T-cell (primary cell): ENCODE measurements at regions not wholly inside any gene's neighbourhood (a gene's known extent, or its start where the extent isn't known, plus 50 kb on each side); places are given as distances from the start of the nearest gene placed in this dataset.

Experiments
- ATAC-seq, 4 experiments: fragments of 200-7000 bp in 3 of 4; fragments of 150-1000 bp in 1 of 4; cut with Tn5 transposase; replicated peaks in 1 of 4; 1 replicate in 3 of 4; 2 replicates in 1 of 4; pipeline ENCODE4 v1.10.0; 2021; ENCODE audit warnings: moderate library complexity in 3 of 4, mild to moderate bottlenecking in 2 of 4, moderate number of reproducible peaks in 1 of 4
- CTCF ChIA-PET, 2 donors: fragments of 300-600 bp; sonication (Branson Sonifier 250); formaldehyde crosslinking; loops; one replicate each; lab custom pipeline; 2022; ENCODE audit warnings: antibody characterized with exemption in 2 of 2; lab: Charles Lee
- POLR2A ChIA-PET, 2 donors: fragments of 300-600 bp; sonication (Branson Sonifier 250); formaldehyde crosslinking; loops; one replicate each; lab custom pipeline; 2022; ENCODE audit warnings: antibody characterized with exemption in 2 of 2; lab: Charles Lee
- DNase-seq, 35 experiments: peaks; one replicate each; pipeline versions ENCODE4 v3.0.0 to v3.0.0-alpha.2; 2013 to 2023
- H3K27ac ChIP-seq: one replicate; pipeline ENCODE4 v1.5.1; 2013; ENCODE audit warnings: low read length
- H3K27me3 ChIP-seq, 2 experiments: replicated peaks in 1 of 2; 1 replicate in 1 of 2; 2 replicates in 1 of 2; pipeline versions ENCODE4 v1.6.1 to v1.7.0; 2013; ENCODE audit warnings: low read length in 1 of 2, mixed read lengths in 1 of 2; ENCODE audit not compliant: control insufficient read depth in 2 of 2, insufficient read depth in 2 of 2; ENCODE audit errors: extremely low read depth in 1 of 2
- H3K36me3 ChIP-seq, 2 donors: 1 replicate in 1 of 2; 2 replicates in 1 of 2; pipeline versions ENCODE4 v1.6.1 to v1.7.0; 2013; ENCODE audit warnings: low read length in 1 of 2; ENCODE audit not compliant: control insufficient read depth in 2 of 2, insufficient read depth in 1 of 2; ENCODE audit errors: extremely low read depth in 1 of 2
- H3K4me1 ChIP-seq, 2 experiments: 1 replicate in 1 of 2; 2 replicates in 1 of 2; pipeline versions ENCODE4 v1.6.1 to v1.7.0; 2013; ENCODE audit warnings: low read length in 2 of 2, mixed read lengths in 1 of 2; ENCODE audit not compliant: insufficient read depth in 2 of 2, control insufficient read depth in 1 of 2; ENCODE audit errors: extremely low read depth in 1 of 2
- H3K4me3 ChIP-seq, 2 donors: 1 replicate in 1 of 2; 2 replicates in 1 of 2; pipeline versions ENCODE4 v1.5.1 to v1.7.0; 2013; ENCODE audit warnings: mild to moderate bottlenecking in 2 of 2, low read length in 1 of 2, moderate library complexity in 1 of 2; ENCODE audit not compliant: control insufficient read depth in 1 of 2; ENCODE audit errors: extremely low read depth in 1 of 2
- H3K9me3 ChIP-seq: 2 replicates; pipeline ENCODE4 v1.7.0; 2013
- H3K27ac Mint-ChIP-seq, 2 donors: one replicate each; pipeline ENCODE4 v1.8.0; 2020 to 2021; ENCODE audit warnings: mild to moderate bottlenecking in 2 of 2, mixed read lengths in 2 of 2
- H3K27me3 Mint-ChIP-seq, 2 donors: one replicate each; pipeline ENCODE4 v1.8.0; 2021 to 2022; ENCODE audit warnings: mixed read lengths in 2 of 2
- H3K36me3 Mint-ChIP-seq: one replicate; pipeline ENCODE4 v1.8.0; 2021; ENCODE audit warnings: mixed read lengths
- H3K4me1 Mint-ChIP-seq, 3 donors: one replicate each; pipeline ENCODE4 v1.8.0; 2020 to 2022; ENCODE audit warnings: mixed read lengths in 3 of 3, mild to moderate bottlenecking in 1 of 3
- H3K4me3 Mint-ChIP-seq, 3 donors: one replicate each; pipeline ENCODE4 v1.8.0; 2020 to 2022; ENCODE audit warnings: mild to moderate bottlenecking in 3 of 3, mixed read lengths in 3 of 3, moderate library complexity in 3 of 3
- H3K9me3 Mint-ChIP-seq, 3 donors: one replicate each; pipeline ENCODE4 v1.8.0; 2020 to 2022; ENCODE audit warnings: mixed read lengths in 3 of 3
- WGBS: methylation state at CpG from one replicate; pipeline ENCODE4 v1.1.5; 2013; ENCODE audit warnings: missing lambda C conversion rate; ENCODE audit not compliant: insufficient coverage; 5-methylcytosine and 5-hydroxymethylcytosine counted together

DNA sequence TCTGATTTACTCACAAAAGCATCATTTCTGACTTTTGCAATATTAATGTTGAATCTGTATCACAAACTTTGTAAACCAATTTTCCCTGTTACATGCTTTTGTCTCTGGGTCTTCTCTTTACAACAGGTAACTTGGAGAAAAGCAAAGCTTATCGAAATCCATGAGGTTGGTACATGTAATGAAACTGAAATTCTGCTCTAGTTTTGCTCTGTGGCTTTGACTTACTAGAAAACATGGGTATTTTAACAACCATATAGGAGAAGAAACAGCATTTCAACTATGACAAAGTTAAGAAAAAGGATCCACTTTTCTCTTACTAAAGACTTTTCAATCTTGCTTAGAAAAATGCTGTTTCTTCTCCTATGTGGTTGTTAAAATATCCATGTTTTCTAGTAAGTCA is 645.8 kb downstream of the STIM2 start:
- H3K4me1 ChIP-seq: no peaks in the 10 kb centered on the region
- Mint-ChIP-seq H3K36me3 (no peaks in the 10 kb centered on the region), H3K4me1 (no peaks in the 10 kb centered on the region), H3K27me3 (no peaks in the 10 kb centered on the region), H3K9me3 (peaks cover 4 to 9% (median 4%) of the 10 kb centered on the region in 3 donors), H3K27ac (no peak overlapping the region), H3K4me3 (no peak overlapping the region)
- no peak overlapping the region for H3K4me3 ChIP-seq
- no CpG with 5 or more reads among the region's 1 CpG for WGBS
- H3K9me3 ChIP-seq: no peaks in the 10 kb centered on the region
- no peaks in the 10 kb centered on the region for H3K36me3 ChIP-seq
- ChIA-PET POLR2A (no interaction called here), CTCF (no interaction called here)
- ATAC-seq (no peak), DNase-seq (no peak)
- no peaks in the 10 kb centered on the region for H3K27me3 ChIP-seq
- H3K27ac ChIP-seq: no peak overlapping the region

DNA sequence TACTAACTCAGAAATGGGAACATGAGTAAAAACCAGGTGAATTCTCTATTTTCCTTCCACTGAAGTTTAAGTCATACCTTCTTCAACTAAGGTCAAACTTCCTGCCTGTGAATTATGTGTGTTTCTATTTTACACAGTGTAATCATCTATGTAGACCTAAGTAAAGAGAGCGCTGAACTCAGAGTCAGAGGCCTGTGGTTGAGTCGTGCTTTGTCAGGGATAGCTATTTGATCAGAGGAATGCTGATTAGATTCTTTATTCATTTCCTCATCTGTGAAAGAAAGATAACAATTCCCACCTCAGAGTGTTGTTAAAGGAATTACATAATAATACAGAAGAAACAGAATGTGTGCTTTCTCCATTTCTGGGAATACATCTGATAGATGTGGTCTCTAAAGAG is 654.1 kb downstream of the STIM2 start:
- H3K9me3 Mint-ChIP-seq: peaks cover 3 to 8% (median 8%) of the 10 kb centered on the region in 3 donors
- no peak overlapping the region for H3K4me3 Mint-ChIP-seq
- H3K27me3 Mint-ChIP-seq: no peaks in the 10 kb centered on the region
- no peaks in the 10 kb centered on the region for H3K36me3 ChIP-seq
- ChIA-PET CTCF (no interaction called here), POLR2A (no interaction called here)
- no peaks in the 10 kb centered on the region for H3K4me1 Mint-ChIP-seq
- no peaks in the 10 kb centered on the region for H3K9me3 ChIP-seq
- no peaks in the 10 kb centered on the region for H3K4me1 ChIP-seq
- no peak for ATAC-seq
- DNase-seq: no peak
- H3K27ac ChIP-seq: no peak overlapping the region
- no peak overlapping the region for H3K4me3 ChIP-seq
- WGBS: no CpG with 5 or more reads among the region's 2 CpGs
- H3K36me3 Mint-ChIP-seq: no peaks in the 10 kb centered on the region
- no peak overlapping the region for H3K27ac Mint-ChIP-seq
- no peaks in the 10 kb centered on the region for H3K27me3 ChIP-seq

DNA sequence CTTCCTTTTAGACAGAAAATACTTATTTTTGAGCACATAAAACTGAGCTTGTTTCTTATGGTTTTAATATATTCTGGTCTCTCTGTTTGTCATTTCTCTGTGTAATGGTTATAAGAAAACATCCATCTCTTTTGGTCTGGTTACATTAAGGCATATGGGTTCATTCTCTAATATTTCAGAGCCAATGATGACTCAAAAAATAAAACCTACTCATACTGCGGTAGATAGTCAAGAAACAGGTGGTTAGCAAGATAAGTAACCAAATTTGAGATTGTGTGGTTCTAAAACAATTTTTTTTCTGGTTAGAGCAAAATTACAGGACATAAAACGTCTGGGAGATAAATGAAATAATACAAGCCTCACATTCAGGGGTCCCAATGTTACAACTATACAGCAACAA is 654.5 kb downstream of the STIM2 start:
- Mint-ChIP-seq H3K27me3 (no peaks in the 10 kb centered on the region), H3K4me3 (no peak overlapping the region), H3K36me3 (no peaks in the 10 kb centered on the region), H3K4me1 (no peaks in the 10 kb centered on the region), H3K9me3 (peaks cover 3 to 8% (median 8%) of the 10 kb centered on the region in 3 donors), H3K27ac (no peak overlapping the region)
- Histone ChIP-seq H3K4me1 (no peaks in the 10 kb centered on the region), H3K36me3 (no peaks in the 10 kb centered on the region), H3K9me3 (no peaks in the 10 kb centered on the region), H3K4me3 (no peak overlapping the region), H3K27ac (no peak overlapping the region), H3K27me3 (no peaks in the 10 kb centered on the region)
- no peak for DNase-seq
- POLR2A ChIA-PET: no interaction called here
- CTCF ChIA-PET: no interaction called here
- no peak for ATAC-seq
- no CpG with 5 or more reads among the region's 2 CpGs for WGBS

DNA sequence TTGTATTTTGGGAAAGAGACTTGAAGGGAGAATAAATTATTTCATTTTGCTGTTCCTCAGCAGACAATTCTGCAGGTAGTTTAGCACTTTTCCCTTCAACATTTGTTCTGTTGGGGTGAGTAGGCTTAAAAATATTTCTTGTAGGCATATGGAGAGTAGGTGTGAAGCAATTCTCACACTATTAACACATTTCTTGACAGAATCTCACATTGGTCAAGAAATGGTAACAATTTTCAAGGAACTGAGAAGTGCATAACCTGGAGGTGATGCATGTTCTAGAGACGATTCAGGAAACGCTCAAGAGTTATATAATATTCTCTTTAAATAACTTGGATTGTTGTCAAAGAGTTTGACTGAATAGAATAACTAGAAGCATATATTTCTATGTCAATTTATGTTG is 658.2 kb downstream of the STIM2 start:
- peaks cover 2 to 11% (median 8%) of the 10 kb centered on the region in 3 donors for H3K9me3 Mint-ChIP-seq
- H3K4me1 Mint-ChIP-seq: no peaks in the 10 kb centered on the region
- CTCF ChIA-PET: no interaction called here
- H3K27ac ChIP-seq: no peak overlapping the region
- H3K36me3 Mint-ChIP-seq: no peaks in the 10 kb centered on the region
- no peaks in the 10 kb centered on the region for H3K9me3 ChIP-seq
- no peak for ATAC-seq
- H3K27me3 ChIP-seq: no peaks in the 10 kb centered on the region
- no CpG with 5 or more reads among the region's 2 CpGs for WGBS
- no peaks in the 10 kb centered on the region for H3K36me3 ChIP-seq
- DNase-seq: no peak
- H3K4me1 ChIP-seq: no peaks in the 10 kb centered on the region
- H3K4me3 ChIP-seq: no peak overlapping the region
- H3K27me3 Mint-ChIP-seq: no peaks in the 10 kb centered on the region
- H3K4me3 Mint-ChIP-seq: no peak overlapping the region
- POLR2A ChIA-PET: no interaction called here
- no peak overlapping the region for H3K27ac Mint-ChIP-seq

DNA sequence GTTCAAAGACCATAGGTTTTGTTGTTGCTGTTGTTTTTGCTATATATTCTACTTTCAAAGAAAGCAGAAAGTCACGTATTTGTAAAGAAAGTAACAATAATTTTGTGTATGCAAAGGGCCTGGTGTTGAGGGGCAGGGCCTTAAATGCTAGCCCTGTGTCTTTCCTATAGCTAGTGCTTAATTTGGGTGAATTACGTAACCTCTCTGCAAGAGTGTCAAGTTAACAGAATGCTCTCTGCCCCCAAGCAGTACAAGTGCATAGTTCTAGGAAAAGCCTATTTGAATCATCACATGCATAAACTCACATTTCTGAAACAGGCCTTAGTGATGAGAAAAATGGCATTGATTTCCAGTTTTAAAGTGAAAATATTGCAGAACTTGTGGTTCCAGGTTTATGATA is 663.6 kb downstream of the STIM2 start:
- no peak for ATAC-seq
- no CpG with 5 or more reads among the region's 2 CpGs for WGBS
- no peak overlapping the region for H3K27ac ChIP-seq
- H3K36me3 Mint-ChIP-seq: no peaks in the 10 kb centered on the region
- H3K27ac Mint-ChIP-seq: no peak overlapping the region
- no peaks in the 10 kb centered on the region for H3K9me3 ChIP-seq
- CTCF ChIA-PET: interaction anchor here in 1 of 2 donors (1.0 kb wide), 1 partner anchor 13 kb away, joined by 3 read pairs; no protein-coding TSS in a partner anchor
- no peaks in the 10 kb centered on the region for H3K4me1 ChIP-seq
- no peaks in the 10 kb centered on the region for H3K36me3 ChIP-seq
- POLR2A ChIA-PET: no interaction called here
- no peak for DNase-seq
- no peak overlapping the region for H3K4me3 ChIP-seq
- H3K4me1 Mint-ChIP-seq: no peaks in the 10 kb centered on the region
- no peak overlapping the region for H3K4me3 Mint-ChIP-seq
- peaks cover 0 to 8% (median 3%) of the 10 kb centered on the region in 3 donors for H3K9me3 Mint-ChIP-seq
- H3K27me3 ChIP-seq: no peaks in the 10 kb centered on the region
- no peaks in the 10 kb centered on the region for H3K27me3 Mint-ChIP-seq

DNA sequence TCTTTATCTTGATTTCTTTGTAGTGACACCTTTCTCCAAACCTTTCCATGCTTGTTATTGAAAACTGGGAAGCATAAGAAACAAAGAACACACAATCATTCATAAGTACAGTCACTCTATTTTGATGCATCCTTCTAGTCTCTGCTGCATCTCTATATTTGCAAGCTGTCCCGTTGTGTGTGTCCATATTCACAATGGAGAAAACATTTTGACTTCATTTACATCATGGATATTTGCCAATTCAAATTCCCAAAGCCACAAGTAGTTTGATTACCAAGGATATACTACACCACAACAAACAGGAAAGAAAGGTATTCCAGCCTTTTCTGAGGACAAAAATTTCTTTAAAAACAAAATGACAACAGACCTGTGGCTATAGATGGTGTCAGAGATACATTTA is 673.8 kb downstream of the STIM2 start:
- Mint-ChIP-seq H3K4me3 (no peak overlapping the region), H3K27ac (no peak overlapping the region), H3K36me3 (no peaks in the 10 kb centered on the region), H3K27me3 (no peaks in the 10 kb centered on the region), H3K9me3 (peaks cover 2 to 5% (median 4%) of the 10 kb centered on the region in 3 donors), H3K4me1 (no peaks in the 10 kb centered on the region)
- ChIA-PET CTCF (no interaction called here), POLR2A (no interaction called here)
- no peaks in the 10 kb centered on the region for H3K4me1 ChIP-seq
- no CpG with 5 or more reads among the region's 1 CpG for WGBS
- H3K27me3 ChIP-seq: no peaks in the 10 kb centered on the region
- ATAC-seq (no peak), DNase-seq (no peak)
- no peaks in the 10 kb centered on the region for H3K9me3 ChIP-seq
- H3K4me3 ChIP-seq: no peak overlapping the region
- H3K27ac ChIP-seq: no peak overlapping the region
- no peaks in the 10 kb centered on the region for H3K36me3 ChIP-seq
